HepG2 (cell line): ENCODE measurements at regions not wholly inside any gene's neighbourhood (a gene's known extent, or its start where the extent isn't known, plus 50 kb on each side); places are given as distances from the start of the nearest gene placed in this dataset.

Source experiments
- ADNP ChIP-seq: sonication (generic); formaldehyde crosslinking; IDR thresholded peaks from 2 replicates; pipeline ENCODE4 v1.4.0; 2020; ENCODE audit warnings: missing genetic modification reagents
- AGO1 ChIP-seq: fragments of 200-400 bp; formaldehyde crosslinking; IDR thresholded peaks from 2 replicates; pipeline ENCODE4 v1.6.1; 2017; ENCODE audit warnings: mild to moderate bottlenecking, low read depth, low read length, moderate library complexity; ENCODE audit not compliant: poor library complexity, severe bottlenecking
- CEBPZ ChIP-seq: IDR thresholded peaks from 2 replicates; pipeline ENCODE4 v1.6.1; 2012; ENCODE audit warnings: low read length, improper control_type of control experiment
- CTCF ChIP-seq: sonication (generic); formaldehyde crosslinking; IDR thresholded peaks from 2 replicates; pipeline ENCODE4 v1.5.0; 2020; ENCODE audit warnings: mild to moderate bottlenecking, missing genetic modification reagents, moderate library complexity
- ELF3 ChIP-seq: IDR thresholded peaks from 2 replicates; pipeline ENCODE4 v1.6.1; 2016; ENCODE audit warnings: missing genetic modification reagents, missing compliant biosample characterization
- KDM5B ChIP-seq: sonication (generic); formaldehyde crosslinking; IDR thresholded peaks from 2 replicates; pipeline ENCODE4 v1.4.0; 2020; ENCODE audit warnings: missing genetic modification reagents, mild to moderate bottlenecking, borderline replicate concordance
- MAX ChIP-seq: IDR thresholded peaks from 2 replicates; pipeline ENCODE4 v1.6.1; 2012; ENCODE audit warnings: inconsistent platforms
- NCOR1 ChIP-seq: fragments of 200-600 bp; sonication (generic); IDR thresholded peaks from 2 replicates; pipeline ENCODE4 v1.7.0; 2017; ENCODE audit warnings: antibody characterized with exemption, low read length, borderline replicate concordance
- NFE2 ChIP-seq: sonication (generic); formaldehyde crosslinking; IDR thresholded peaks from 2 replicates; pipeline ENCODE4 v1.4.0; 2020; ENCODE audit warnings: missing genetic modification reagents
- SMARCC2 ChIP-seq: fragments of 450-650 bp; IDR thresholded peaks from 2 replicates; pipeline ENCODE4 v1.6.1; 2017; ENCODE audit warnings: antibody characterized with exemption, mild to moderate bottlenecking
- USF2 ChIP-seq, 2 experiments: sonication (generic) in 1 of 2; formaldehyde crosslinking in 1 of 2; IDR thresholded peaks; 2 replicates each; pipeline versions ENCODE4 v1.5.1 to v1.6.1; 2011 to 2020; ENCODE audit warnings: borderline replicate concordance in 1 of 2, low read depth in 1 of 2, low read length in 1 of 2, mild to moderate bottlenecking in 1 of 2, missing genetic modification reagents in 1 of 2, moderate library complexity in 1 of 2
- ZBTB10 ChIP-seq: sonication (generic); formaldehyde crosslinking; IDR thresholded peaks from 2 replicates; pipeline ENCODE4 v1.4.0; 2020; ENCODE audit warnings: missing genetic modification reagents, borderline replicate concordance
- ZKSCAN1 ChIP-seq: fragments of 150-350 bp; IDR thresholded peaks from 2 replicates; pipeline ENCODE4 v1.6.1; 2014; ENCODE audit warnings: low read length
- ZNF414 ChIP-seq: sonication (generic); formaldehyde crosslinking; IDR thresholded peaks from 2 replicates; pipeline ENCODE4 v1.5.0; 2020; ENCODE audit warnings: missing genetic modification reagents

GRCh38 chr1:171421413-171422020, 63.8 kb upstream of the PRRC2C start:
- TF ChIP-seq ZNF414 (no peak), USF2 (IDR thresholded peaks at IDR 0.05; ENCODE audit: low read depth, low read length) (no peak), USF2 (CRISPR knock-in tag; IDR thresholded peaks at IDR 0.05; ENCODE audit: borderline replicate concordance) (no peak), SMARCC2 (no peak), CEBPZ (no peak), ADNP (no peak), ELF3 (no peak), NCOR1 (no peak), KDM5B (no peak), ZBTB10 (CRISPR knock-in tag) (no peak), ZKSCAN1 (no peak), NFE2 (no peak), AGO1 (no peak), MAX (no peak), CTCF (CRISPR knock-in tag) (no peak)
